HG03354 (cell line): ENCODE measurements at regions not wholly inside any gene's neighbourhood (a gene's known extent, or its start where the extent isn't known, plus 50 kb on each side); places are given as distances from the start of the nearest gene placed in this dataset.
"Not testable (repeated sequence)": the region's sequence is repeated elsewhere in the genome, so short reads cannot be mapped to it uniquely, and the experiment has no call there.

Experiments
- ATAC-seq: cut with Tn5 transposase; IDR thresholded peaks from one replicate; pipeline ENCODE4 v1.9.1; 2021; ENCODE audit warnings: mild to moderate bottlenecking; ENCODE audit not compliant: unreplicated experiment, poor library complexity, severe bottlenecking

- no peak for ATAC-seq
Observed at GRCh38 chr2:111249806-111250205, 129.1 kb downstream of the BCL2L11 start.

DNA sequence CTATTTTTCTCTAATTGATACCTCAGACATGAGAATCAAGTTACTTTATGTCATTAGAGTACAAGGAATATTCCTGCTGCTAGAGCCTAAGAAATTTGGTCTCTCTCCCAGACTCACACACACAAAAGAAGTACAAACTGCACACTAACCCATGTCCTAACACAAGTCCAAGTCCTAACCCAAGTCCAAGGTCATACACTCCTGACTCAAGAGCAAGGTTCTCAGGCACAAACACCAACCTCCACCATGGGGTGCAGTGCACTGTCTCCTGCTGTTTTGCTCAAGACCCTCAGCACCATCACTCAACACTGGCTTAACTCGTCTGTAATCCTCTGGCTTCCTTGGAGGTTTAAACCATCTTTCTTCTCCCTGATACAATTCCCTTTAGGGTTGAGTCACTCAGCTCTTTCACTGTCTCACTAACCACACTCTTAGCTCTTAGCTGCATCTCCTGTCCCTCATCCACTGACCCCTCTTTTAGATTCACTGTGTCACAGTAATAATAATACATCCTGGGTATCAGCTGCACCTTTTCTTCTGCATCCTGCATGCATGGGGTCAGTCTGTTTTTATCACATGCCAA, 129.8 kb downstream of the BCL2L11 start:
- no peak for ATAC-seq

DNA sequence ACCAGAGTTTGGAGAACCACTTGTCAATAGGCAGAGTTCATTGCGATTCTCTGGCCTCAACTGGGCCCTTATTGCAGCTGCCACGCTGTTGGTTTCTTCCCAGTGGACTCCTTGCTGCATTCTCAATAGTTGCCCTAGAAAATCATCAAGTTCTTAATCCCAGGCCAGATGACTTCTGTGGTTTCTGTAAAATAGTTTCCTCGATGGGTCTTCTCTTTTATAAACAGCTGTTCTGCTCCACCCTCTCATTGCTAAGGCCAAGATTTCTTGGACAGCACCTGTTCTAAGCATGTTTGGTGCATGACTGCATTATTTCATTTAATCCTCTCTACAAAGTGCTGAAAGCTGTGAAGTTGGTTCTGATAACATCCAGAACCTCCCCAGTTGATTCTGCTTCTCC, 131.0 kb downstream of the BCL2L11 start:
- ATAC-seq = no peak

DNA sequence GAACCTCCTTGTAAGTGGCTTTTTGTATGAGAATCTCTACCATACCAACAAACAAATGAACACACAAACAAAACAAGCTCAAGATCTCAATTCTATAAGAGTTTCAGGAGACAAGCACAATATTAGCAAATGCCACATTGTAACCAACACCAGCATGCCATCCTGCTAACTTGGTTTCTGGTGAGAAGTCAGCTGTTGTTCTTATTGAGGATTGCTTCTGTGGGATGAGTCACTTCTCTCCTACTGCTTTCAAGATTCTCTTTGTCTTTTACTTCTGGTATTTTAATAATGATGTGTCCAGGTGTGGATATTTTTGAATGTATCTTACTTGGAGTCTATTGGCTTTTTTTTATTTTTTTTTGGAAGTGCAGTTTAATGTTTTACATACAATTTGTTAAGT, 131.7 kb downstream of the BCL2L11 start:
- no peak for ATAC-seq

DNA sequence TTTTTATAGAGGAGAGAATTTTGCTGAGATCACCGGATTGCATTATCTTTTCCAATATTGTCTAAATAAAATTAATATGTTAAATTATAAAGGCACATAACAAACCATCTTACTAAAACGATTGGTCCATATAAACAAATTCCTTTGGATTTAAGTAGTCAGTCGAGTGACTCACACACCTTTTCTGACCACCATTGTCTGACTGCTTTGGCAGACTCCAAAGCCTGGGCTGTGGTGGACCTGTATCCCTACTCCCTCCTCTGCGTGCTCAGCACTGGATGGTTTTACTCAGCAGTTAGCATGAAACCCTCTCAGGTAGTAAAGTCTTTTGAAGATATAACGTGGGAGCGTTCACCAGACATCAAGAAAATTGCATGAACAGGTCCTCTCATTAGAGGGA, 134.2 kb downstream of the BCL2L11 start:
- not testable (repeated sequence) for ATAC-seq

DNA sequence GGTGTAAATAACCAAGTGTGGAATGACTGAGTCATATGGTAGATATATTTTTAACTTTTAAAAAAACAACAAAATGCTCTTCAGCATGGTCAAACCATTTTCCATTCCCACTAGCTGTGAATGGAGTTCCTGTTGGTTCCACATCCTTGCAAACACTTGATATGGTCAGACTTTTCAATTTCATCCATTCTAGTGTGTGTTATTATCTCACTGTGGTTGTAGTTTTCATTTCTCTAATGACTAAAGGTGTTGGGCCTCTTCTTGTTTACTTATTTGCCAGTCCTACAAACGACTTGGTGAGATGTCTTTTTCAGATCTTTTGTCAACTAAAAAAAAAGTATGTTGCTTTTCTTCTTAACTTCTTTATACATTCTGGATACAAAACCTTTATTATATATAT, 135.9 kb downstream of the BCL2L11 start:
- ATAC-seq = not testable (repeated sequence)

- ATAC-seq = not testable (repeated sequence)
Observed at GRCh38 chr2:111257607-111258006, 136.9 kb downstream of the BCL2L11 start.

DNA sequence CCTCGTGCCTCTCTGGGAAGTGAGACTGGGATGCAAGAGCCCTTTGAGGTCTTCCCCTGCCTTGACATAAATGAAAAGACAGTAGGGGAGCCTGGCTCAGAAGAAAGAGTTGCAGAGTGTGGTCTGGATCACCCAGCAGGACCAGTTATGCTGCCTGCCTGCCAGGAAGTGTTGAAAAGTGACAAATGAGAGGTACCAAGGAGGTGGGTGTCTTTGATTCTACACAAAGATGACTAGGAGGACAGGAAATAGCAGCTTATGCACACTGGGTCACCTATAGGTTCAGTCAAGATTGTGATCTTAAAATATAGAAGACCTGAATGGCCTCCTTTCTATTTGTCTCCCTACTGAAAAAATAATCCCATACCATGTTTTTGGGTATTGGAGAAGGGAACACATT, 137.6 kb downstream of the BCL2L11 start:
- not testable (repeated sequence) for ATAC-seq

DNA sequence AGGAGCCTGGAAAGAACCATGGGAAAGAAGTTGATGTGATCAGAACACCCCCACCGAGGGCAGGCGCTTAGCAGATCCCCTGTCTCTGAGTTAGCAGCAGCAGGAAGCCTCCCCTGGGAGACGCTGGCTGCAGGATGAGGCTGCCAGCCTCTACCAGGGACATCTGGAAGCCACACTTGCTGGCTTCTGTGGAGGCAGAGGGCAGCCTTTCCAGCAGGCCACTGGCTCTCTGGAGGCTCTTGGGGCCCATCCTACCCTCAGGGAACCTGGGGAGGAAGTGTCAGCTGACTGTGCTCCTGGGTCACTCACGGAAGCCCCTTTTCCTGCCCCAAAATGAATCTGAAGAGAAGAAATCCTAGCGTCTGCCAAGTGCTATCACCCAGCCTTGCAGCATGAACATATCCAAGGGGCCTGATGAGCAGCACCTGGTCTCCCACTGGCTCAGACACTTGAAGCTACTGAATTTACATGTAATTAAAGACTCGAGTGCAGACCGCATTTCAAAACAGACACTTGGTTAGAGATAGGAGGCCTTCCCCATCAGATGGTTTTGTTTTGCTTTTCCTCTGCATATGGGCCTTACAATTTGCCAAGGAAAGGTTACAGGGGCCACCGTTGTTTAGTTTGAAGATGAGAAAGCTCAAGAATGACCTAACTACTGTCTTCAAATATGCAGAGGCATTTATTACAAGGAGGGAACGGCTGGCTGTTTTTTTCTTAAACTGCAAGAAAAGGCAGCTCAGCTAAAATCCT, 142.1 kb downstream of the BCL2L11 start:
- ATAC-seq = not testable (repeated sequence)

DNA sequence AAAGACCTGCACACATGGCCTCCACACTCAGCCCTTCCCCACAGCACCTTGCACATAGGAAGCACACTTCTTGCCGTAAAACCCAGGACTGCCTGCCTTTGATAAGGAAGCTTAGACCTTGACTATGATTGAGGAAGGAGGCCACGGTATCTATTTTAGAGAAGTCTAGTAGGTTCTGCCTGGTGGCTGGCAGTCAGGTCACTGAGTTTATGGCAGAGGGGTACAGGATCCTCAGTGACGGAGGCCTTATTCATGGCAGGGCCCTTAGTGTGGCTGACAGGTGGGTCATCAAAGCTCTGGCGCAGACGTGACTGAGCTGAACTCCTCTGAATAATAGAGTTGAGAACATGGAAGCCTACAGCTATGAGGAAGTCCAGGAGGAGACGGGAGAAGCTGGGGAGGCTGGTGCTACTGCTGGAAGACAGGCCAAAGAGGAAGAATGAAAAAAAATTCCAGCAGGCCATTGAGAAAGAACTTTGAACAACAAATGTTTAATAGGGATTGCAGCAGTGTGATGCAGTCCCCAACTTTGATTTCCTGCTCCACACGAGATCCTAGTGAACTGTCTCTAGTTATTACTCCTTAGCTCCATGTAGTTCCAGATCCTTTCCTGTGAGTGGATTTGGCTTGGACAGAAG, 142.8 kb downstream of the BCL2L11 start:
- not testable (repeated sequence) for ATAC-seq

- ATAC-seq = not testable (repeated sequence)
Observed at GRCh38 chr2:111264956-111265355, 144.2 kb downstream of the BCL2L11 start.

- ATAC-seq = not testable (repeated sequence)
Observed at GRCh38 chr2:111266556-111266955, 145.8 kb downstream of the BCL2L11 start.

- ATAC-seq = not testable (repeated sequence)
Observed at GRCh38 chr2:111267038-111267437, 146.3 kb downstream of the BCL2L11 start.

GRCh38 chr2:111269761-111270323, 149.1 kb downstream of the BCL2L11 start:
- not testable (repeated sequence) for ATAC-seq

DNA sequence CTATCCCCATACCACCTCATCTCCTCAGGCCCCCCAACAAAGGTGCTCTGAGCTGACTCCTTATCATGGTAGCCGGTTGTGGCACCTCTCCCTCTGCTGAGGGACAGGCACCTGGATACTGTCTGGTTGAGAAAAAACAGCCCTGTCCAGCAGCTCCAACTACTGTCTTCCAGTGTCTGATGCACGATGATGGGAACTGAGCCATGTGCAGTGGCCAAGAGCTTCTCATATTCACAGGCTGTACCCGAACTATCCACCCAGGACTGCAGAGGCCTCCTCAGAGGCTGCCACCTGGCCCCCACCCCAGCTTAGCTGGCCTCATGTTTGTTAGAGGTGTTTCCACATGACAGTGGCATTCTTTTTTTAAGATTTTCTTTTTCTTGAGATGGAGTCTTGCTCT, 149.9 kb downstream of the BCL2L11 start:
- ATAC-seq = not testable (repeated sequence)

- not testable (repeated sequence) for ATAC-seq
Observed at GRCh38 chr2:111271647-111272304, 151.1 kb downstream of the BCL2L11 start.

GRCh38 chr2:111273007-111273406, 152.3 kb downstream of the BCL2L11 start:
- not testable (repeated sequence) for ATAC-seq

- not testable (repeated sequence) for ATAC-seq
Observed at GRCh38 chr2:111275047-111275853, 154.5 kb downstream of the BCL2L11 start.

GRCh38 chr2:111275854-111276171, 155.1 kb downstream of the BCL2L11 start:
- not testable (repeated sequence) for ATAC-seq
